Hematopoietic multipotent progenitor cell treated with erythropoietin and hydrocortisone succinate and interleukin-3 and kit ligand, for 17 days (in vitro differentiated cells): ENCODE measurements at regions not wholly inside any gene's neighbourhood (a gene's known extent, or its start where the extent isn't known, plus 50 kb on each side); places are given as distances from the start of the nearest gene placed in this dataset.

Source experiments
- DNase-seq: peaks from one replicate; pipeline ENCODE4 v3.0.0-alpha.2; 2015; ENCODE audit warnings: low spot score

GRCh38 chr7:142409471-142409870, 151.6 kb upstream of the PRSS58 start:
- DNase-seq: no peak

DNA sequence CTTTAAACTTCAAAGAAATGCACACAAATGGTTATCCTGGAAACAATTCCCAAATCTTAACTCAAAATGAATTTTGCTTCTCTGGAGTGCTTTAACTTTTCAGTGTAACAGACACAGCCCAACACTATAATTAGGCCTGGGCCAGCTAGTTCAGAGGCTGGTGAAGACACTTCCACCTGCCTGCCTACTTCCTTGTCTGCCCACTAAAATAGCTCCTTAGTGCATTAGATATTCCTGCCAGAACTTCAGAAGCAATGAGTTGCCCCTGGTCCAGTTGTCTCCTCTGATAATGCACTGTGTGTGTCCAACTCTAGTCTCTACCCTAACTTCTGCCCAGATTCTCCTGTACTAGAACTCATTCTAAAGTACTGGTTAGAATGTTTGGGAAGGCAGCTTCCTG, 150.9 kb upstream of the PRSS58 start:
- DNase-seq: no peak

DNA sequence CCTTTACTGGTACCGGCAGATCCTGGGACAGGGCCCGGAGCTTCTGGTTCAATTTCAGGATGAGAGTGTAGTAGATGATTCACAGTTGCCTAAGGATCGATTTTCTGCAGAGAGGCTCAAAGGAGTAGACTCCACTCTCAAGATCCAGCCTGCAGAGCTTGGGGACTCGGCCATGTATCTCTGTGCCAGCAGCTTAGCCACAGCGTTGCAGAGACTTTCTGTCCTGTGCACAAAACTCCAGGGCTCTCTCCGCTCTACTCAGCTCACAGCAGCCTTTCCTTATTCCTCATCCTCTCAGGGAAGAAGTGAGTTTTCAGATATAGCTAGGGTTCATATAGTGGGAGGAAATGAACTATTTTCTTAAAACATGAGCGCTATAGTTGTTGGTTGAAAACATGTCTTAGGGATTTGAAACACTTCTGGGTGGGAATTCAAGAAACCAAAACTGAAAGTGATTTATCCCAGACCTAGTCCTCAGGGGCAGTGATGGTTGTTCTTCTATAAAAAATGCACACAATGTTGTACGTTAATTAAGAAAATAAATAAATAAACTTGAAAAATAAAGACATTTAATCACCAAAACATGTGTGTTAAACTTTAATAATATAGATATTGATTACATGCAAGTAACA, 150.2 kb upstream of the PRSS58 start:
- no peak for DNase-seq

DNA sequence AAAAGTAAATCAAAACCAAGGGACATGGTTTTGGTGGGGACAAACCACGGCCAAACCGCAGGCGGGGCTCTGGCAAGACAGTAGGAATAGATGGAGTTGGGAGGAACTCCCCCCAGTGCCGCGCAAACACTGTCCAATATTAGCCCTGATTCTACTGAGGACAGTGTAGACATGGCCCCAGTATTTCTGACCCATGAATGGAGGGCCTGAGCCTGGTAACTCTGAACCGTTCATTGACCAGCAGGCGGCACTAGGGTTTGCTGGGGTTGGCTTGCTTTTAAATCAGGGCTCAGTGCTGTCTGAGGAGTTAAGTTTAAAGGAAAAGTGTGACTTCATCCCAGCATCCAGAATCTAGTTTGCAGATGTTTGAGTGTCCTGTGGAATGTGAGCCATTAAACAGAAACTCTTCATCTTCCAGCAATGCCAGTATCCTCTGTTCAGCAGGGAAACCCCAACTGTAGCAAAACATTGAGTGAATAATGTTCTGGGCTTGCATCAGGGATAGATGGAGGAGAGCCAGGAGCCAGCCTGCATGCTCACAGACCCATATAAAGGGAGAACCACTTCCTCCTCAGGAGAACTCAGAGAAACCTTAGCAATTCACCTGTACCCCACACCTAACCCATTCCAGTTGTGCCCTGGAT, 147.4 kb upstream of the PRSS58 start:
- DNase-seq: no peak

DNA sequence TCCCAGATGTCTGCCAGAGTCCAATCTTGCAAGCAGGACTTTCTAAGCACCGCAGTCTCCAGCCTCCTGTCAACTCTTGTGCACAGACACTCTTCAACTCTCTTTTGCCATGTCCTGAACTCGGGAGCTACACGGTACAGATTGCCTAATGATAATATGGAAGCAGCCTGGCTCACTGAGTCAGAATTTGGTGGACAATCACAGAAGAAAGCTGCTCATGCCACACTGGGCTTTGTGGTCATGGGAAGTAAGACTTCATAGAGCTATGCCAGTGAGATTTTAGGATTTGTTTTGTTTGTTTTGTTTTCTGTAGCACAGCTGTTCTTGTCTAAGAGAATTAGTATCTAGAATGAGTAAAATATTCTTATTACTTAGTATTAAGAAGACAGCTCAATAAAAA, 144.1 kb upstream of the PRSS58 start:
- no peak for DNase-seq

DNA sequence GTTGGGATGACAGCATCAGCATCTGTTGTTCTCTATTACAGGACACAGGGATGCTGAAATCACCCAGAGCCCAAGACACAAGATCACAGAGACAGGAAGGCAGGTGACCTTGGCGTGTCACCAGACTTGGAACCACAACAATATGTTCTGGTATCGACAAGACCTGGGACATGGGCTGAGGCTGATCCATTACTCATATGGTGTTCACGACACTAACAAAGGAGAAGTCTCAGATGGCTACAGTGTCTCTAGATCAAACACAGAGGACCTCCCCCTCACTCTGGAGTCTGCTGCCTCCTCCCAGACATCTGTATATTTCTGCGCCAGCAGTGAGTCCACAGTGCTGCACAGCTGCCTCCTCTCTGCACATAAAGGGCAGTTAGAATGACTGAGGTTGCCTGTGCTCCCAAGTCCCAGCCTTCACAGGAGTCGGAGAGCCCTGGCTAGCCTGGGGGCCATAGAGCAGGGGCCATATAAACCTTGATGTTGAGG, 142.2 kb upstream of the PRSS58 start:
- no peak for DNase-seq

DNA sequence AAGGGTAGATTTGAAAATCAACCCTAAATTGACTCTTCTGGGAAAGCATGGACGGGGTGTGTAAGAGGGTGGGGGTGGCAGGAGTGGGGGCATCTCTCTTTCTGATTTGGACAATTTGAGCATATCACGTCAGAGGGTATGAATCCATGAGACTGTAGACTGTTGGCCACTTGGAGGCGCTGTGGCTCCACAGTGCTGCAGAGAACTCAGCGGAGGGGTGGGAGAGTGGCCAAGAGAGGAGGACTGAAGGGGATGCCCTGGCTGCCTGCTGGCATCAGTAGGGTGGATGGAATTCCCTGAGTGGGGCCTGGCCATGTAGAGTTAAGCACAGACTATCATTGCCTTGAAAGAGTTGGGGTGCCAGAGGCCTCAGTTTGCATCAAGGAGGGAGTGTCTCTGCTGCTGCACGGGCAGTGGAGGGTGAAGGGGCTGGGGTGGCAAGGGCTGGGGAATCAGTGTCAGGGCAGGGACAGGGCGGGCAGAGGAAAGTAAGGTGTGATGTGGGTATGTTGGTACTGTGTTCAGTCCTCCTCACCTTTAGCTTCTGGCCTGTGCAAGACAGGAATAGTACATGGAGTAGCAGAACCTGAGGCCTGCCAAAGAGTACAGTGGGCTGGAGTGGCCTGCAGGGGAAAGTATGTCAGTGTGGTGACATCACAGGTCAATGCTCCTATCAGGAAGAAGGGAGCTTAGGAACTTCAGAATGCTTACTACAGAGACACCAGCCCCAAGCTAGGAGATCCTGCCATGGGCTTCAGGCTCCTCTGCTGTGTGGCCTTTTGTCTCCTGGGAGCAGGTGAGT, 133.5 kb upstream of the PRSS58 start:
- DNase-seq: no peak

- DNase-seq: no peak
Observed at GRCh38 chr7:142389544-142389943, 131.7 kb upstream of the PRSS58 start.

GRCh38 chr7:142385491-142386340, 127.9 kb upstream of the PRSS58 start:
- peak; percentile 63 for DNase-seq

- DNase-seq: no peak
Observed at GRCh38 chr7:142384493-142384922, 126.7 kb upstream of the PRSS58 start.

DNA sequence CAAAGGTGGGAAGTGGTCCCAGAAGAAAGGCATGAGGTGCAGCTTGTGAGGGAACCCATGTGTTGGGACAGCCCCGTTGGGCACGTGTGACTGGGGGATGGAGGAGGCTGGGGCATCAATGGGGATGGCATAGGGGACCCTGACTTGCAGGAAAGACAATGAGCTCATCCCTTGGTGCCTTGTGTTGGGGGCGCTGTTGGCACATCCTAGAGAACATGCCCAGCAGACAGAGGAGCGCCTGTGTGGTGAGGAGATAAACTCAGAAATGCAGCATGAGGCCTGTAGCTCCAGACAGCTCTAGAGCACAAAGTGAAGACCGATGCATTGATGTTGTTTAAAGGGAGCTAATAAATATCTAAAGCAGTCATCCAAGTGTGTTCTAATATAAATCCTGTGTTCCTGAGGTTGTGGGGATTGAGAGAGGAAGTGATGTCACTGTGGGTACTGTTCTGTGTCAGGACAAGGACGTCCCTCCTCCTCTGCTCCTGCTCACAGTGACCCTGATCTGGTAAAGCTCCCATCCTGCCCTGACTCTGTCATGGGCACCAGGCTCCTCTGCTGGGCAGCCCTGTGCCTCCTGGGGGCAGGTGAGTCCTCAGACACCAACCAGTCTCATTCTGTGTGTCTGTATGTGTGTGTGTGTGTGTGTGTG, 126.1 kb upstream of the PRSS58 start:
- DNase-seq: no peak

DNA sequence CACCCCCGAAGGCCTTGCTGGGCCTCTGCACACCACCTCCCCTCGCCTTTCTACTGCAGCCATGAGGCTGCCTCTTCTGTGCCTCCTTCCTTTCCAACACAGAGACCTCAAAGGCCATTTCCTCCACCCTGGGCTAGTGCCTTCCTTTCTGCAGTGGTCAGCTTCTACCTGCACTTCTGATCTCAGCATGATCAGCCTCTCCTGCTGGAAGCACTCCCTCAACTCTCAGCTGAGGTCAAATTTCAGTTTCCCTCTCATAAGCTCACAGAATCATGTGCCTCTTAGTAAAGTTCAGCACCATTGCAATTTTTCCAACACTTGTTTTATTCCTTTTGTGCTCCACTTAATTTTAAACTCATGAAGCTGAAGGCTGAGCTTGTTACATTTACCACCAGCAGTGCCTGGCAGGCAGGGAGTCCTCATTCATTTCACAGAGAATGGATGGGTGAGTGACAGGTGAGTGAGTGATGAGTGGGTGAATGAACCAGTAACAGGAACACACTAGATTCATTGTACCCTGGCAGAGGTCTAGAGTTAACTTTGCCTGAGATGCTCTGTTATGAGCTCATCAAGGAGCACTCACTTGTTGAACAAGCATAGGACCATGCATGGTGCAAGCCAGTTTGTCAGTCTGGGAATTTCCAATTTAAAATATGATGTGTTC, 124.0 kb upstream of the PRSS58 start:
- DNase-seq: no peak

- DNase-seq: no peak
Observed at GRCh38 chr7:142380069-142380468, 122.2 kb upstream of the PRSS58 start.

DNA sequence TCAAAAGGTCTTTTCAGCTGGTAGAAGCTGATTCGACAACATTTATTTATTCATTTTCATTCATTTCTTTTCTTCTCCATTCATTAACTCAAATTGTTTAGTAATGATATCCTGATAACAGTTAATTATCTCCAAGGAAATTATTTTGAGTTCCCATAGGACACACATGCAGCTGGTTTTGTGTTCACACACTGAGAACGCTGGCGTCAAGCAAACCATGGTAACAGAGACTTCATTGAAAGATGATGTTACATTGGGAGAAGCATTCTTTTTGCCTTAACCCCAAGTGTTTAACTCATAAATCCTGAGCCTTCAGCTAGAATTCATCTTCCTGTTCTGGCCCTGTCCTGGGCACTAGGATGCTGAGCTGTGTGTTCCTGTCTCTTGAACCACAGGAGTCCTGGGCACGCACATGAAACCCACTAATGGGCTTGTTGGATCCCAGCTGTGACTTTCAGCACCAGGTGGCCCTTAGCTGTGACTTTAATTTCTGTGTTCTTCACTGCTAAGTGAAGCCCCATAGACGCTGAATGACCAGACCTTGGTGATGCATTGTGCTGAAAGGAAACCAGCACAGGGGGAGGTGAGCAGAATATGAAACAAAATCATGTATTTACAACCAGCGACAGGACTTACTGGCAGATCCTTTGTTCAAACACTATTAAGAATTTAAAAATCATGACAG, 121.5 kb upstream of the PRSS58 start:
- no peak for DNase-seq

DNA sequence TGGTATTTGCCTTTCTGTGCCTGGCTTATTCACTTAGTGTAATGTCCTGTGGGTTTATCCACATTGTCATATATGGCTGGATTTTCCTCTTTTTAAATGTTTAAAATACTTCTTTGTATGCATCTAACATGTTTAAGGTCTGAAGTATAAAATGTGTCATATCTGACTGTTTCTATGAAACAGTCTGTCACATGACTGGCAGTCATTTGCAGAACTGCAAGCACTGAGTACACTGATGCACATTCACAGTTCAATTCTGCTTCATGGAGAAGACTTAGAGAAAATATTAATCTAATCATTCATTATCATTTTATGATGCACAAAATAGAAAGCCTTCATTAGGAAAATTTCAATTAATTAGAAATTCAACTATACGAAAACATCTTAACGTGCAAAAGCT, 119.7 kb upstream of the PRSS58 start:
- no peak for DNase-seq

DNA sequence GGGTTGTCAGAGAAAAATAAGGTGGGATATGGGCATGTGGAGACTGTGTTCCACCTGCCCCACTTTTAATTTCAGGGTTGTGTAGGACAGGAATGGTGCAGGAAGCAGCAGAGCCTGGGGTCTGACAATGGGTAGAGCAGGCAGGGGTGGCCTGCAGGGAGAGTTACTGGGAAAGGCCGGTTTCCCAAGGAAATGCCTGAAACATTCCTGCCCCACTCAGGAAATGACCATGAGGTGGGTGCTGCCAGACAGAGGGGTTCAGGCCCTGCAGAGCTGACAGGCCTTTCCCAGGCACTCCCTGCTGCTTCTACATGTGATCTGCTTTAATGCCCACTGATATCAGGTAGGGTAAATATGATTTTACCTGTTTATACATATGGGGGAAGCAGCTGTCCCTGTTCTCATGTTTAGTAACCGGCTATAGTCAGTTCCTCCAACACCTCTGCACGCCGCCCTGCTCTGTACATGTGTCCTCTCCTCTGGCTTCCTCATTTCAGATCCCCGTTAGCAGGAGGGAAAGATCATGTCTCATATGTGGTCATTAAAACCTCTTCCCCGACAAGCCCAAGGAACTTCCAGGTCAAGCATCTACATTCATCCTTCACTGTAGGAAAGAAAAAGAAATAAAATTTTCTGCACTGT, 118.6 kb upstream of the PRSS58 start:
- no peak for DNase-seq

- DNase-seq: no peak
Observed at GRCh38 chr7:142375710-142376313, 118.0 kb upstream of the PRSS58 start.

DNA sequence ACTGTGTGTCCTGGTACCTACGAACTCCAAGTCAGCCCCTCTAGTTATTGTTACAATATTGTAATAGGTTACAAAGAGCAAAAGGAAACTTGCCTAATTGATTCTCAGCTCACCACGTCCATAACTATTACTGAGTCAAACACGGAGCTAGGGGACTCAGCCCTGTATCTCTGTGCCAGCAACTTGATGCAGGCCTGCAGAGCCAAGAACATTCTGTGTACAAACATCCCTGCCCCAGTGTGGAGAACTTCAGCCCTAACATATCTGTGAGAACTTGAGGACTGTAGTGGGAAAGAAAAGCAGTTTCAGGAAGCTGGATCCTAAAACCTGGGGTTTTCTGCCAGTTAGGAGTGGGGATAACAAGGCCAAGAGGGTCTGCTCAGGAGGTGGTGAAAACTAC, 114.9 kb upstream of the PRSS58 start:
- DNase-seq: no peak

GRCh38 chr7:142371586-142372377, 113.9 kb upstream of the PRSS58 start:
- no peak for DNase-seq
